ENCODE measurements at regions not wholly inside any gene's neighbourhood (a gene's known extent, or its start where the extent isn't known, plus 50 kb on each side); places are given as distances from the start of the nearest gene placed in this dataset.

- TF ChIP-seq CTCF (conservative IDR thresholded peaks at IDR 0.05; ENCODE audit: low read depth, low read length) (no peak), EZH2 (IDR thresholded peaks at IDR 0.05; ENCODE audit: borderline replicate concordance, low read depth, low read length, poor library complexity, severe bottlenecking) (no peak)
These were observed 65.3 kb downstream of the VCPKMT start for GRCh38 chr14:50051106-50051505.

All from A673 (cell line).